Activated CD4-positive, alpha-beta T cell treated with anti-CD3 and anti-CD28 coated beads, Interleukin-2, amount 50 U/mL, for 48 hours (primary cell): ENCODE measurements at regions not wholly inside any gene's neighbourhood (a gene's known extent, or its start where the extent isn't known, plus 50 kb on each side); places are given as distances from the start of the nearest gene placed in this dataset.
A peak's percentile ranks its signal among the peaks of the same experiment; 100 is the strongest.

Experiments used
- DNase-seq, 2 experiments: peaks; one replicate each; pipeline ENCODE4 v3.0.0-alpha.2; 2020

GRCh38 chr10:6919077-6919476 lies 339.0 kb upstream of the PRKCQ start:
- no peak for DNase-seq

- DNase-seq: peak; percentile 78 to 83
Observed at GRCh38 chr10:6918305-6918704, 338.2 kb upstream of the PRKCQ start.

DNA sequence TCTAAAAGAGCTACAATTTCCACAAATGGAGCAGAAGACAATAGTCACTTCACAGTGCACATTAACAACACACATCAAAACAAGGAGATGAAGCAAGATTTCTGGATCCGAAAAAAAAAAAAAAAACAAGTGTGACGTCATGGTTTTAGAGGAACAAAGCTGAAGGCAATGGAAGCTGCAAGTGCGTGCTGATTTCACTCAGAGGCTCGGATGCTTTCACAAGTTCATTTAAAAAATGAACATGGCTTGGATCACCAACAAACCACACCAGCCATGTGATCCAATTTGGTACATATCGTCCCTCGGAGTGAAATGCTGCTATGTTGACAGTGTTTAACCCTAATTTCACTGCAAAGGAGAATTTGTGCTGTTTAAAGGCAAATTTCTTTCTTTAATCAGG lies 337.0 kb upstream of the PRKCQ start:
- no peak for DNase-seq

DNA sequence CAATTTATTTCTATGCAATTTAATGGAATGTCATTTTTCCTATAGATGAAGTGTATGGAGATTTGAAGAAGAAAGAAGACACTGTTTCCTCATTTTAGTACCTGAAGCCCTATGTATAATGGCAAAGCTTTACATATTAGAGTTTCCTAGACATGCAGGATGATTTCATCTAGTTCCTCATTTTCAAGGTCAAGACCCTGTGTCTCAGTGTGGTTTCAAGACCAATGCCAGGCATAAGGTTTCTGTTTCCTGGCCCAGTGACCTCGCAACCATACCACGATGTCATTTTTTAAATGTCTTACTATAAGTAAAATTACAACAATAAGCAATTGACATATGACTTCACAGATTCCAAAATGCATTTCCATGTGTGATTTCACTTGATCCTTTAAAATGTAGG lies 336.5 kb upstream of the PRKCQ start:
- DNase-seq: no peak

- DNase-seq: no peak
Observed at GRCh38 chr10:6915307-6915706, 335.2 kb upstream of the PRKCQ start.

DNA sequence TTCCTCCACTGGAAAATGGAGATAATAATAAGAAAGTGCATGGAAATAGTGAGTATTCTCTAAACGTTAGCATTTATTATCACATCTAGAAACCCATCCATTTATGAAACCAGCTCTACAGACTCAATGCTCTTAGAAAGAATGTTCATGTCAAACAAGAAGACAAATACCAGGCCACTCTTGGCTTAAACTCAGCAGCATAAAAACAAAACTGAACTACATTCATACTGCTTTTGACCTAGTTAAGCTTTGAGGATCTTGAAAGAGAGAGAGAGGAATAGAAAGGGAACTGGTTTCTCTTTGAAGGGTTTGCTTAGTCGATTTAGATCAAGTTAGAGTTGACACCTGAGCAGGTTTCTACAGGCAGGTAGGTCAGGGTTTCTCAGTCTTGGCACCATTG lies 332.9 kb upstream of the PRKCQ start:
- no peak for DNase-seq

DNA sequence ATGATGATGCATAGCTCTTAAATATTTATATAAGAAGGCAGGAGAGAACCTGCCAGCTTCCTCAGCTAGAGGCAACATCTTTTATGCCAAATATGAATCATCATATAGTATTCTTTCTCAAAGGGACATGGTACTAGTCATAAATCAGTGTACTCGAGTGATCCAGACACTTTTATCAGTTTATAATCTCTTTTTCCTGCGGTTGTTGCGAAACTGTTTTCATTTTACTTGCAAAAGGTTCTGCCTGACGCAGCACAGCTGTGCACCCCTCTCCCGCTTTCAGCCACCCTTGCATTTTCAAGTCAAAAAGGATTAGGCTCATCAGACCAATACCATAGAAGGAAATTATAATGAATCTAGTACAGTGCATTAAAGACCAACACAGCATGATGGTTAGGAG lies 332.3 kb upstream of the PRKCQ start:
- DNase-seq: no peak

DNA sequence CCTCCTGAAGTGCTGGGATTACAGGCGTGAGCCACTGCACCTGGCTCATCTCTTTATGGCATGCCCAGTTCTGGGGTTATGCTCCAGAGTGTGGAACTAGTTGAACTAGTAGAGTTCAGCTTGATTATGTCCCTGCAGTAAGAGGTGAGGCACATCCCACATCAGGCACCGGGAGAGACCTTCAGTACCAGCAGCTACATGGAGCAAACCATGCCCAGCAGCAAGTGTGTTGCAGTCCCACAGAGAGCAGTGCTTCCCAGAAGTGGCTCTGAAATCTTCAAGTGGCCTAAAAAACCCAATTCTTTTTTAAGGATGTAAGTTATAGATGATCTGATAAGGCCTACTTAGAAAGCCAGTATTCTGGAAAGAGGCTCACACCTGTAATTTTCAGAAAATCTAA lies 331.9 kb upstream of the PRKCQ start:
- DNase-seq: no peak

GRCh38 chr10:6909905-6910560 lies 330.0 kb upstream of the PRKCQ start:
- no peak for DNase-seq

- DNase-seq: no peak
Observed at GRCh38 chr10:6907877-6908530, 327.9 kb upstream of the PRKCQ start.

- DNase-seq: no peak
Observed at GRCh38 chr10:6894405-6894804, 314.3 kb upstream of the PRKCQ start.

GRCh38 chr10:6892864-6893263 lies 312.8 kb upstream of the PRKCQ start:
- no peak for DNase-seq

- no peak for DNase-seq
Observed at GRCh38 chr10:6891924-6892323, 311.8 kb upstream of the PRKCQ start.

- no peak for DNase-seq
Observed at GRCh38 chr10:6889718-6890117, 309.6 kb upstream of the PRKCQ start.

DNA sequence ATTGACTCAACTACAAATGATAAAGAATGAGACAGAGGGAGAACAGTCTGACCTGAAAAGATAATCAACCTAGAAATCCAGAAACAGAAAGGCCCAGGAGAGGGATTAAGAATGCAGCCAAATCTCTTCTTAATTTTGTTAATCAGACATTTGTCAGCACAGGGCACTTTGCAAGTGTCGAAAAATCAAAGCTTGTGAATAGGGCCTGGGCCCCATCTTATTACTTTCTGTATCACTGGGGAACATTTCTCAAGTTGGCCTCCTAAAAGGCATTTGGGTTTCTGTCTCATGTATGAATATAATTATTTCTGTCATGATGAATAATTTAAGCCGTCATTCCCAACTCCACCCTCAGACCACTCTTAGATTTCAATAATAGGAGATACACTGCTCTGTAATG lies 308.4 kb upstream of the PRKCQ start:
- no peak for DNase-seq

DNA sequence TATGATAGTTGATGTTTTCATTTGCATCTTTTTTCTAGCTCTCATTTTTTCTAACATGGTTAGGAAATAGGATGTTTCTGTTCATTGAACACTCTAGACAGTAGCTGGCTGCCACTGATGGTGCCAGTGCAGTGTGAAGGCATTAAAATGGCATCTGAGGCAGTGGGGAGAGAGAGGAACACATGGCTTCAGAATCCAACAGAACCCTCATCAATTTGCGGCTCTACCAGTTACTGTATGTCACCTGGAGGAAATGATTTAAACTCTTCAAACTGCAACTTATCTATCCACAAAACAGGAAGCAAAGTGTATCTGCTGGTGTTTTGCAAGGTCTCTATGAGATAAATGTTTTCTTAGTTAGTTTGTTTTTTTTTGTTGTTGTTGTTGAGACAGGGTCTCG lies 305.2 kb upstream of the PRKCQ start:
- DNase-seq: no peak

- no peak for DNase-seq
Observed at GRCh38 chr10:6881987-6882386, 301.9 kb upstream of the PRKCQ start.

DNA sequence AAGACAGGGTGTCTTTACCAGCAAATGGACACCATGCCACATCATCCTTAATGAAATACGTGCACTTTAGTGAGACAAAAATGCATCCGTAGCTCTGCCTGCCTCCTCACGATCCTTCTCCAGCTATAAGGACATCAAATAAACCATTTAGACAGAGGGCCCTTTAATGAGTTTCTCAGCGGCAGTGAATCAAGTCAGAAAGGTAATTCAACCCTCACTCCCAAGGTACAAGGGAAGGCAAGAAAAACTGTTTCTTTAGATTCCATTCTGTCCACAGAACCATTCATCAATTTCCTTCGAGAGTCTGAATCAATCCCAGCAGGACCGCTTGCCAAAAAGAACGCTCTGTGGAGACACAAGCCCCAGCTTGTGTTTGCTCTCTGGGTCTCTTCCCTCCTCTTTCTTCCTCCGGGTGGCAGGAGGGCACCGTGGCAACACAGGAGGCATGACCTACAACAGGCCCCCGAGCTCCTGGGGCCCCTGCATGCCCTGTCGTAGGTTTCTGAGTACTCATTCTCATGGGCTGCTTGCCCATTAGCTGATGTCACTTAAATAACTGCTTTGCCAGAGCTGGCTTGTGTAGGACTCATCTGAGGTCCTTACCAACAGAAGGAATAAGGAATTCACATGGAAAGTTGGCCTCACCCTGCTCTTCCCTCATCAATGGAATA lies 297.8 kb upstream of the PRKCQ start:
- DNase-seq: no peak

DNA sequence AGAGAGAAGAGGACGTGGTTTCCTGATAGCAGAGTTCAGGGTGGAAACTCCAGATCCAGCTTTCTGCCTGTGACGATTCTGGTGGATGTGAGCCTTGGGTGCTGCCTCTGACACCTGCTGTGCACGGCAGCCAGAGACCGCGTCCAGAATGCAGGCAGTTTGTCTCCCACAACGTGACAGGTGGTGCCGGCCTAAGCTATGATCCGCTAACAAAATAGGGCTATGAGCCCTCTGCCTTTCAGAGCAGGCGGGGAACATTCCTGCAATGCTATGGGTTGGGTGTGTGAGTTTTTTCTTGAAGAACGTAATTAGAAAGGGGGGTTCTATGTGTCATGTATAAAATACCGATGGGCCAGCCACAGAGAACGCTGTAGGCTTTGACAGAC lies 297.3 kb upstream of the PRKCQ start:
- no peak for DNase-seq

DNA sequence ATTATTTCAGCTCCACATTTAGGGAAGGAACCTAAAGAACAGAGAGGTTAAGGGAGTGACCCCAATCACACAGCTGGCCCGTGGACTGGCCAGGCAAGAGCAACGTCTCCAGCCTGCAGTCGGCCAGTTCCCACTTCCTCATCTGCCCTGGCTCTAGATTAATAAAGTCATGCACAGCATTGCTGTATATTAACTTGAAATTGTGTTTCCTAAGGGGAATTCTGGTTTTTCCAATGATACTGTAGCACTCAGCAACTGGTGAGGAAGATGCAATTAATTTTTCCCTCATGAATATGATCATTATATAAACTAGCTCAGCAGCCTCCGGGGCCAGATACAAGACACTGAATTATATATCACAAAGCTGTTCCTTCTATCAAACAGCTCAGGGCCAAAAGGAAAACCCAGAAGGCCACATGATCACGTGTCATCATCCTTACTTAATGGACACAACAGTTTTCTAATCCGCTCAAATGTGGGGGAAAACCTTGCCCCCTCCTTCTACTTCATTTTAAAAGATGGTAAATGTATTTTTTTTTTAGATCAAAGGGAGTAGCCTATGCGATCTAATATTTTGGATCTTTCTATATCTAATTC lies 295.3 kb upstream of the PRKCQ start:
- DNase-seq: no peak

GRCh38 chr10:6871128-6871527 lies 291.1 kb upstream of the PRKCQ start:
- no peak for DNase-seq

- DNase-seq: no peak
Observed at GRCh38 chr10:6868036-6868725, 288.1 kb upstream of the PRKCQ start.

DNA sequence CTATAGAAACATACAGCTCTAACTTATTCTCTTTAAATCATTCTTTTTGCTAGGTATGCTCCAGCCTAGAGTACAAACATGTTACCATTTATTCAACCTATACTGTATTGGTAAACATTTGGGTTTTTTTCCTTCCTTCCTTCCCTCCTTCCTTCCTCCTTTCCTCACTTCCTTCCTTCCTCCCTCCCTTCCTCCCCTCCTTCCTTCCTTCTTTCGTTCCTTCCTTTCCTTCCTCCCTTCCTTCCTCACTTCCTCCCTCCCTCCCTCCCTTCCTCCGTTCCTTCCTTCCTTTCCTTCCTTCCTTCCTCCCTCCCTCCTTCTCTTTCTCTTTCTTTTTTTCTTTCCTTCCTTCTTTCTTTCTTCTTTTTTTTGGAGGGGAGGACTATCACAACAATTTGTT lies 286.7 kb upstream of the PRKCQ start:
- DNase-seq: no peak

DNA sequence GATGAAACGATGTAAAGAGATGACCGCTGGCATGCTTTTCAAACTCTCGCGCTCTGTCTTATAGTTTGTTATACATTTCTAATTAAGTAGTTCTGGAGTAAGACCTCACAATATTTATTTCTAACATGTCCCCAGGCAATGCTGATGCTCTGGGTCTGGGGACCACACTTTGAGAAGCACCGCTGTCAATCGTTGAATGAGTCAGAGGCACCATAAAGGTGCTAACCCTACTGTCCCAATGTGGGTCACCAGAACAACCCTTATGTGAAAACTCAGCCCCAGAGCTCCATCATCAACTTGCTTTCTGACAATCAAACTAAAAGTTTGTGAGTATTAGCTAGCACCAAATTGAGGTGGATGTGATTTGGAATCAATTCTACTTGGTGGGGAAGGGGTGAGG lies 284.1 kb upstream of the PRKCQ start:
- no peak for DNase-seq
